NCI-H748 (cell line): ENCODE measurements at regions not wholly inside any gene's neighbourhood (a gene's known extent, or its start where the extent isn't known, plus 50 kb on each side); places are given as distances from the start of the nearest gene placed in this dataset.
"Not testable (repeated sequence)": the region's sequence is repeated elsewhere in the genome, so short reads cannot be mapped to it uniquely, and the experiment has no call there.

Experiments used
- DNase-seq: peaks from one replicate; lab custom pipeline; 2025; ENCODE audit not compliant: unreplicated experiment; lab: John Stamatoyannopoulos, UW

DNA sequence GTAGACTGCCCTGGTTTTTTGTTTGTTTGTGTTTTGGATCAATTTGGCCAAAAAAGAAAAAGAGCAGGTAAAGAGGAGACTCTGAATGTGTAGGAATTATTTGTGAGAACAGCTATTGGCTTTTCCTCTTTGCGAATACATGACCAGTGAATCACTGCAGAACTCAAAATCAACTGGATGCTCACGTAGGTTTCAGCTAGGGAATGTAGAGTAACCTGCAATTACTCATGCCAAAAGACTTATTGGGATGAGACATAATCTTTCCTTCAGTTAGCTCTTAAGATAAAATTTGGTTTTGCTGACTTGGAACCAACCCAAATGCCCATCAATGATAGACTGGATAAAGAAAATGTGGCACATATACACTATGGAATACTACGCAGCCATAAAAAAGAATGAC lies 348.0 kb downstream of the NPR3 start:
- no peak for DNase-seq

GRCh38 chr5:33065131-33065530 lies 354.0 kb downstream of the NPR3 start:
- no peak for DNase-seq

- no peak for DNase-seq
These were observed 356.2 kb downstream of the NPR3 start for GRCh38 chr5:33067291-33067690.

DNA sequence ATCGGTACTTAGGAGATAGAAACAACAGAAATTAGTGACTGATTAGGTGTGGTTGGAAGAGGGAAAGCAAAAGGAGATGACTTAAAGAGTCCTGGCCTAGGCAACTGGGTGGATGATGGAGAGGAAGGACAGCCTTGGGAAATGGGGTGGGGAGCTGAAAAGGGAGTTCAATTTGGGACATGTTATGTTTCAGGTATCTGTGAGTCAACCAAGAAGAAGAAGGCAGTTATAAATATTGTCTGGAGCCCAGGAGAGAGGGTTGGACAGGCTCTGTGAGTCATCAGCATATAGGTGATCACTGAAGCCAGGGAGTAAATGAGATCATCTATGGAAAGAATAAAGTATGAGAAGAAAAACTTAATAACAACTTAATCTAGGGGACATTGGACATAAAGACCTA lies 357.7 kb downstream of the NPR3 start:
- no peak for DNase-seq

GRCh38 chr5:33072296-33072695 lies 361.2 kb downstream of the NPR3 start:
- DNase-seq = no peak

GRCh38 chr5:33072726-33073125 lies 361.6 kb downstream of the NPR3 start:
- no peak for DNase-seq

- DNase-seq = no peak
These were observed 362.8 kb downstream of the NPR3 start for GRCh38 chr5:33073881-33074327.

GRCh38 chr5:33074548-33074947 lies 363.4 kb downstream of the NPR3 start:
- DNase-seq = no peak

GRCh38 chr5:33075731-33076130 lies 364.6 kb downstream of the NPR3 start:
- DNase-seq = no peak

GRCh38 chr5:33079548-33079947 lies 361.2 kb upstream of the TARS1 start:
- DNase-seq = no peak

DNA sequence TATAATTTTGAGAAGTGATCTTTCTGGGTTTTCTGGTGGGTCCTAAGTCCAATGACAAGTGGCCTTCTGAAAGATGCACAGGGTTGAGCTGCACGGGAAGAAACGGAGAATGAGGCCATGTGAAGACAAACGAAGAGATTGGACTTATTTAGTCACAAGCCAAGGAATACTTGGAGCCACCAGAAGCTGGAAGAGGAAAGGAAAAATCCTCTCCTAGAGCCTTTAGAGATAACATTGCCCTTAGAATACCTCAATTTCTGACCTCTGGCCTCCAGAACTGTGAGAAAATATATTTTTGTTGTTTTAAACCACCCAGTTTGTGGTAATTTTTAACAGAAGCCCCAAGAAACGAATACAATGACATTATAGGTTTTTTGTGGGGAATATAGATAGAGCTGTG lies 360.5 kb upstream of the TARS1 start:
- DNase-seq = no peak

DNA sequence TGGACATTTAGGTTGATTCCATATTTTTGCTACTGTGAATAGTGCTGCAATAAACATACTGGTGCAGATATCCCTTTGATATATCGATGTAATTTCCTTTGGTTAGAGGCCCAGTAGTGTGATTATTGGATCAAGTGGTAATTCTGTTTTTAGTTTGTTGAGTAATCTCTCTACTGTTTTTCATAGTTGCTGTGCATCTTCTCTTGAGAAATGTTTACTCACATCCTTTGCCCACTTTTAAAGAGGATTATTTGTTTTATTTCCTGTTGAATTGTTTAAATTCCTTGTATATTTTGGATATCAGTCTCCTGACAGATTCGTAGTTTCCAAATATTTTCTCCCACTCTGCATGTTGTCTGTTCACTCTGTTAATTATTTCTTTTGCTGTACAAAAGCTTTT lies 352.6 kb upstream of the TARS1 start:
- DNase-seq = no peak

GRCh38 chr5:33091571-33092363 lies 349.0 kb upstream of the TARS1 start:
- no peak for DNase-seq

DNA sequence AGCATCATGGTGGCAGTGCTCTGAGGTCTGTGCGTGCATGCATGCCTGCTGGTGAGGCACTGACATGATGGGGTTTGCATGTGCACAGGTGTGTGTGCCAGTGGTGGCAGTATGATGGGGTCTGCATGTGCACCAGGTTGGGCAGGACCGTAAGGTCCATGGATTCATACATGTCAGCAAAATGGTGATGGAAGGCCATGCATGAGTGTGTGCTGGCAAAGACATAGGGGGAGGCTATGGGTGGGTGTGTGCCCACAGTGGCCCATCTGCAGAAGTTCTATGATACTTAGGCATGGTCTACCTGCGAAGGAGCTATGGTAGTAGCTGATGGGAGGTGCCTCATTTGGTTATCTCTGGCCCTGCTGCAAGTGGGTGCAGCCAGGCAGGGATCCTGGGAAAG lies 348.0 kb upstream of the TARS1 start:
- DNase-seq = no peak

GRCh38 chr5:33102551-33102950 lies 338.2 kb upstream of the TARS1 start:
- DNase-seq = no peak

DNA sequence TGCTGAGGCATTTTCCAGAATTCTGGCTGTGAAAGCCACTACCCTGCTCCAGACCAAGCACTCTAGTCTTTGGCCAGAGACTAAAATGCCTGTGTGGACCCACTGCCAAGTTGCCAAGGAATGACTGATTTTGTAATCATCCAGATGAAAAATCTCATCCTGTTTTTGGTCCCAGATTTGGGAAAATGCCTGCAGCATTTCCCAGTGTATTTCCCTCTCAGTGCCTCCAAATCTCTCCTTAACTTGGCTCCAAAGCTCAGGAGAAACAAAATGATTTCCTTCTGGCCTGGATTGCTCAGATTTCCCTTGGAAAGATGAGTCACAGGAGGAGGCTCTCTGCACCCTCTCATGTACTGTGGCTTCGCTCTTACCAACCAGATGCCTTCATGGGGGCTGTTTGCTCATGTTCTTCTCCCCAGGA lies 335.2 kb upstream of the TARS1 start:
- DNase-seq = no peak

DNA sequence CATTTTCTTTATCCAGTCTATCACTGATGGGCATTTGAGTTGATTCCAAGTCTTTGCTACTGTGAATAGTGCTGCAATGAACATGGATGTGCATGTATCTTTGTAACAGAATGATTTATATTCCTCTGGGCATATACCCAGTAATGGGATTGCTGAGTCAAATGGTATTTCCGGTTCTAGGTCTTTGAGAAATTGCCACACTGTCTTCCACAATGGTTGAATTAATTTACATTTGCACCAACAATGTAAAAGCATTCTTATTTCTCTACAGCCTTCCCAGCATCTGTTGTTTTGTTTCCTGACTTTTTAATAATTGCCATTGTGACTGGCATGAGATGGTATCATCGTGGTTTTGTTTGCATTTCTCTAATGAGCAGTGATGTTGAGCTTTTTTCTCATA lies 330.3 kb upstream of the TARS1 start:
- not testable (repeated sequence) for DNase-seq

DNA sequence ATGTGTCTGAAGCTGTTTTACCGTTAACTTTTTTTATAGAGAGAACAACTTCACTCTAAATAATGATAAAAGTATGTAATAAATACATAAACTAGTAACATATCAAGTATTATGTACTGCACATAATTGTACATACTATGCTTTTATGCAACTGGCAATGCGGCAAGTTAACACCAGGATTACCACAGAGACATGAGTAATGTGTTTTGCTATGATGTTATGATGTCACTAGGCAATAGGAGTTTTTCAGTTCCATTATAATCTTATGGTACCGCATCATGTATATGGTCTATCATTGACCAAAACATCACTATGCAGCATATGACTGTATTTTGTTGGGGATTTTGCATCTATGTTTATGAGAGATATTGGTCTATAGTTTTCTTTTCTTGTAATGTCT lies 326.4 kb upstream of the TARS1 start:
- DNase-seq = no peak

DNA sequence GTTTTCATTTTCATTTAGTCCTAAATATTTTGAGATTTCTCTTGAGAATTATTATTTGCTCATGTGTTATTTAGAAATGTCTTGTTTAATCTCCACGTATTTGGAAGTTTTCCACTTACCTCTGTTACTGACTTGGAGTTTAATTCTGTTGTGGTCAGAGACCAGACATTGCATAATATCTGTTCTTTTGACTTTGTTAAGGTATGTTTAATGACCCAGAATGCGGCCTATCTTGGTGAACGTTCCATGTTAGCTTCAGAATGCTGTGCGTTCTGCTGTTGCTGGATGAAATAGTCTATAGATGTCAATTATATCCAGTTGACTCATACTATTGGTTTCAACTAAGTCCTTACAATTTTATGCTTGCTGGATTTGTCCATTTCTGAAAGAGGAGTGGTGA lies 325.3 kb upstream of the TARS1 start:
- DNase-seq = no peak

DNA sequence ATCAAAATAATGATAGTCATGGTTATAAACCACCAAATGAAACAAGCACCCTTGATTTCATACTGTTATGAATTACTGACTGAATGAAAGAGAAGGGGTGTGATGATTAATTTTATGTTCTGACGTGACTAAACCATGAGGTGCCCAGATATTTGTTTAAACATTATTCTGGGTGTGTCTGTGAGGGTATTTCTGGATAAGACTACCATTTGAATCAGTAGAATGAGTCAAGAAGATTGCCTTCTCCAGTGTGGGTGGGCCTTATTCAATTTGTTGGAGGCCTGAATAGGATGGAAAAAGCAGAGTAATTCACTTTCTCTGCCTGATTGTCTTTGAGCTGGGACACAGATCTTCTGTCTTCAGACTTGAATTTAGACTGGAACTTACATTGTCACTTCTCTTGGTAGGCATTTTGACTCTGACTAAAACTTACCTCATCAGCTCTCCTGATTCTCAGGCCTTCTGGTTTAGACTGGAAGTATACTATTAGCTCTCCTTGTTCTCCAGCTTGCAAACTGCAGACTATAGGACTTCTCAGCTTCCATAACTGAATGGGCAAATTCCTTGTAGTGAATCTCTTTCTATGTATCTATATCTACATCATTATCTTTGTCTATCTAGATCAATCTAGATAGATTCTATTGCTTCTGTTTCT lies 321.9 kb upstream of the TARS1 start:
- no peak for DNase-seq

GRCh38 chr5:33120671-33121070 lies 320.1 kb upstream of the TARS1 start:
- DNase-seq = no peak

DNA sequence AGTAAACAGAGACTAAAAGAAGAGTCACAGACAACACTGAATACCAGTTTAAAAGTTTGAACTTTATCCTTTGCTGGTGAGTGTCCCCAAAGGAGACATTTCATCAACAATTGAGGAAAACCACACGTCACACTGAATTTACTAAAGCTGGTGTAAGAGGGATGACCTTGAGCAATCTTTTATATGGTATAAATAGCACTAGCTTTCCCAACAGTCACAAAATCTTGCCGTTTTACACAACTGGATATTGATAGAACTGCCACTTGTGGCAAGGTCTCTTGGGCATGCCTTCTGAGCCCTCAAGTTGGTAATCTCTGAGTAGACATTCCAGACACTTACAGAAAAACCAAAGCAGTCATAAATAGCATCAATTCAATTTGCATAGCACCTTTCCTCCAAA lies 311.5 kb upstream of the TARS1 start:
- DNase-seq = no peak

- no peak for DNase-seq
These were observed 304.0 kb upstream of the TARS1 start for GRCh38 chr5:33136785-33137184.
